Stimulated activated naive B cell treated with anti-CD40 and anti-IgM and Interleukin-4, amounts not matched to agents 10 μg/mL and 1 μg/mL and 100 μg/mL, for 72 hours (primary cell): ENCODE measurements at regions not wholly inside any gene's neighbourhood (a gene's known extent, or its start where the extent isn't known, plus 50 kb on each side); places are given as distances from the start of the nearest gene placed in this dataset.
"Not testable (repeated sequence)": the region's sequence is repeated elsewhere in the genome, so short reads cannot be mapped to it uniquely, and the experiment has no call there.

Experiments
- ATAC-seq, 2 donors: fragments of 150-1000 bp; cut with Tn5 transposase; replicated peaks; 2 replicates each; pipeline ENCODE4 v1.10.0; 2021; ENCODE audit warnings: moderate library complexity in 1 of 2
- DNase-seq: peaks from one replicate; pipeline ENCODE4 v3.0.0; 2021
- H3K27ac Mint-ChIP-seq: one replicate; pipeline ENCODE4 v1.8.0; 2022; ENCODE audit warnings: mild to moderate bottlenecking, mixed read lengths
- H3K27me3 Mint-ChIP-seq, 2 donors: one replicate each; pipeline ENCODE4 v1.8.0; 2022; ENCODE audit warnings: mixed read lengths in 2 of 2
- H3K36me3 Mint-ChIP-seq, 2 donors: one replicate each; pipeline ENCODE4 v1.8.0; 2022; ENCODE audit warnings: mixed read lengths in 2 of 2, mild to moderate bottlenecking in 1 of 2
- H3K4me1 Mint-ChIP-seq, 2 donors: one replicate each; pipeline ENCODE4 v1.8.0; 2022; ENCODE audit warnings: mixed read lengths in 2 of 2, mild to moderate bottlenecking in 1 of 2
- H3K4me3 Mint-ChIP-seq, 2 donors: one replicate each; pipeline ENCODE4 v1.8.0; 2022; ENCODE audit warnings: mild to moderate bottlenecking in 2 of 2, mixed read lengths in 2 of 2, moderate library complexity in 1 of 2
- H3K9me3 Mint-ChIP-seq, 2 donors: one replicate each; pipeline ENCODE4 v1.8.0; 2022; ENCODE audit warnings: mixed read lengths in 2 of 2, mild to moderate bottlenecking in 1 of 2

DNA sequence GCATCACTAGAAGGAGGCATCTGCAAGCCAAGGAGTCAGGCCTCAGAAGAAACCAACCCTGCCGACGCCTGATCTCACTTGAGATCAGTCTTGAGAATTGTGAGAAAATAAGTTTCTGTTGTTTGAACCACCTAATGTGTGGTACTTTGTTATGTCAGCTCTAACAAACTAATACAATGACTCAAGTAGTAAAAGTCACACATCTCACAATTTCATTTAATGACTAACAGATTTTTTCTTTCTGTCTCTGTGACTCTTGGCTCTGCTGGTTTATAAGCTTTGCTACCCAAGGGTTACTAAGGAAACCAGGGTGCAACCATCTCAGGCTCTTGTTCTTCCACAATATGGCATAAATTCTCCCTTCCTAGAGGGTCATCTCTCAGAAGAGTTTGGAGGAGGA lies 315.8 kb upstream of the GRAMD2B start:
- Mint-ChIP-seq H3K9me3 (peaks cover 5 to 7% of the 10 kb centered on the region in 2 donors), H3K27me3 (peaks cover 0 to 4% of the 10 kb centered on the region in 2 donors), H3K4me1 (no peaks in the 10 kb centered on the region), H3K4me3 (no peak overlapping the region), H3K27ac (no peak overlapping the region), H3K36me3 (no peaks in the 10 kb centered on the region)
- no peak for ATAC-seq
- DNase-seq = no peak

DNA sequence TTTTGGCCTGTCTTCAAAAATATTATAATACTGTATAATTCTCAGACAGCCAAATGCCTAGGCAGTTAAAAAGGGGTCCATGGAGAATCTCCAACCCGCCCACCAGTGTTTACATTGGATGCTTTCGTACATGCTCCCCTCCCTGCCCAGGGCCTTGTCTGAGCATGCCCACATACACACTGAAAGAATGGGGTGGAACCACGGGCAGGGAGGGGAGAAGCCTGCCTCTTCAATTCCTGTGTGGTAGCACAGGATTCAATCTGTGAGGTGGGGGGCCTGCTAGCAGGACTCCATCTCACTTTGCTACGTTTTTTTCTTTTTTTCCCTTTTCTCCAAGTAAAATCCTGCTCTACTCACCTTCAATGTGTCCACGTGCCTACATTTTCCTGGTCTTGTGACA lies 314.7 kb upstream of the GRAMD2B start:
- Mint-ChIP-seq H3K4me1 (no peaks in the 10 kb centered on the region), H3K27me3 (peaks cover 0 to 4% of the 10 kb centered on the region in 2 donors), H3K27ac (no peak overlapping the region), H3K36me3 (no peaks in the 10 kb centered on the region), H3K4me3 (no peak overlapping the region), H3K9me3 (peaks cover 8% of the 10 kb centered on the region in 2 donors)
- ATAC-seq (no peak), DNase-seq (no peak)

- Mint-ChIP-seq H3K4me3 (no peak overlapping the region), H3K4me1 (no peaks in the 10 kb centered on the region), H3K27me3 (peaks cover 0 to 6% of the 10 kb centered on the region in 2 donors), H3K9me3 (peaks cover 8 to 10% of the 10 kb centered on the region in 2 donors), H3K36me3 (no peaks in the 10 kb centered on the region), H3K27ac (no peak overlapping the region)
- DNase-seq = no peak
- ATAC-seq = no peak
Observed at GRCh38 chr5:126115059-126115629, 308.1 kb upstream of the GRAMD2B start.

- H3K27me3 Mint-ChIP-seq = peaks cover 0 to 6% of the 10 kb centered on the region in 2 donors
- no peak overlapping the region for H3K27ac Mint-ChIP-seq
- no peak for DNase-seq
- no peaks in the 10 kb centered on the region for H3K4me1 Mint-ChIP-seq
- no peaks in the 10 kb centered on the region for H3K36me3 Mint-ChIP-seq
- peaks cover 4 to 8% of the 10 kb centered on the region in 2 donors for H3K9me3 Mint-ChIP-seq
- H3K4me3 Mint-ChIP-seq = no peak overlapping the region
- no peak for ATAC-seq
Observed at GRCh38 chr5:126117044-126117443, 306.2 kb upstream of the GRAMD2B start.

GRCh38 chr5:126119887-126120442 lies 303.2 kb upstream of the GRAMD2B start:
- Mint-ChIP-seq H3K27ac (no peak overlapping the region), H3K4me1 (no peaks in the 10 kb centered on the region), H3K9me3 (no peaks in the 10 kb centered on the region), H3K4me3 (no peak overlapping the region), H3K36me3 (no peaks in the 10 kb centered on the region), H3K27me3 (peaks cover 5 to 13% of the 10 kb centered on the region in 2 donors)
- ATAC-seq (no peak), DNase-seq (no peak)

DNA sequence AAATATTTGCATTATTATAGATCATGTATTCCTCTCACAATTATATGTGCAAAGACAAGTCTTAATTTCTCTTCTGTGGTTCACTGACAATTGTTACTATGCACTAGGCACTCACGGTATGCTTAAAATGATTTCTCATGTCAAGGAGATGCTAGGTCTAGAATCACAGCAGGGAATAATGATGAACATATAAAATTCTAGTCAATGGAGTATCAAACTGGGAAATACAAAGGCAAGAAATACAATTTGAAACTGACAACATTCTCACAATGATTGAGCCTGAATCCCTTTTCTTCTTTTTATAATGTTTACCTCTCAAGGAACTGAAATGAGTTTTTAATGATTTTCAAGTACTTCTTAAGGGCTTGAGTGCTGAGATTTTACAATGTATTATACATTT lies 302.3 kb upstream of the GRAMD2B start:
- H3K27ac Mint-ChIP-seq = no peak overlapping the region
- no peak overlapping the region for H3K4me3 Mint-ChIP-seq
- ATAC-seq = no peak
- peaks cover 5 to 13% of the 10 kb centered on the region in 2 donors for H3K27me3 Mint-ChIP-seq
- no peaks in the 10 kb centered on the region for H3K9me3 Mint-ChIP-seq
- no peaks in the 10 kb centered on the region for H3K36me3 Mint-ChIP-seq
- no peak for DNase-seq
- no peaks in the 10 kb centered on the region for H3K4me1 Mint-ChIP-seq

GRCh38 chr5:126122942-126123341 lies 300.3 kb upstream of the GRAMD2B start:
- H3K27me3 Mint-ChIP-seq = peaks cover 5 to 18% of the 10 kb centered on the region in 2 donors
- no peaks in the 10 kb centered on the region for H3K36me3 Mint-ChIP-seq
- H3K4me1 Mint-ChIP-seq = no peaks in the 10 kb centered on the region
- H3K4me3 Mint-ChIP-seq = no peak overlapping the region
- DNase-seq (no peak), ATAC-seq (no peak)
- H3K9me3 Mint-ChIP-seq = peaks cover 0 to 1% of the 10 kb centered on the region in 2 donors
- H3K27ac Mint-ChIP-seq = no peak overlapping the region

- no peak overlapping the region for H3K4me3 Mint-ChIP-seq
- no peak overlapping the region for H3K27ac Mint-ChIP-seq
- no peaks in the 10 kb centered on the region for H3K4me1 Mint-ChIP-seq
- DNase-seq (no peak), ATAC-seq (no peak)
- peaks cover 5 to 27% of the 10 kb centered on the region in 2 donors for H3K27me3 Mint-ChIP-seq
- H3K36me3 Mint-ChIP-seq = no peaks in the 10 kb centered on the region
- H3K9me3 Mint-ChIP-seq = peaks cover 1 to 4% of the 10 kb centered on the region in 2 donors
Observed at GRCh38 chr5:126124706-126125345, 298.4 kb upstream of the GRAMD2B start.

- H3K4me1 Mint-ChIP-seq = no peaks in the 10 kb centered on the region
- no peak overlapping the region for H3K4me3 Mint-ChIP-seq
- peaks cover 1 to 4% of the 10 kb centered on the region in 2 donors for H3K9me3 Mint-ChIP-seq
- H3K36me3 Mint-ChIP-seq = no peaks in the 10 kb centered on the region
- no peak for DNase-seq
- H3K27me3 Mint-ChIP-seq = peaks cover 5 to 27% of the 10 kb centered on the region in 2 donors
- no peak overlapping the region for H3K27ac Mint-ChIP-seq
- no peak for ATAC-seq
Observed at GRCh38 chr5:126125407-126125806, 297.8 kb upstream of the GRAMD2B start.

- H3K27me3 Mint-ChIP-seq = peaks cover 5 to 27% of the 10 kb centered on the region in 2 donors
- H3K4me3 Mint-ChIP-seq = no peak overlapping the region
- peaks cover 4 to 6% of the 10 kb centered on the region in 2 donors for H3K9me3 Mint-ChIP-seq
- H3K4me1 Mint-ChIP-seq = no peaks in the 10 kb centered on the region
- DNase-seq (no peak), ATAC-seq (no peak)
- H3K27ac Mint-ChIP-seq = no peak overlapping the region
- H3K36me3 Mint-ChIP-seq = no peaks in the 10 kb centered on the region
Observed at GRCh38 chr5:126126574-126126973, 296.6 kb upstream of the GRAMD2B start.

- not testable (repeated sequence) for H3K9me3 Mint-ChIP-seq, ATAC-seq, H3K36me3 Mint-ChIP-seq, H3K27ac Mint-ChIP-seq, H3K4me3 Mint-ChIP-seq, H3K4me1 Mint-ChIP-seq, DNase-seq
- H3K27me3 Mint-ChIP-seq = peaks cover 5 to 27% of the 10 kb centered on the region in 2 donors
Observed at GRCh38 chr5:126127371-126127770, 295.8 kb upstream of the GRAMD2B start.

GRCh38 chr5:126129431-126129830 lies 293.8 kb upstream of the GRAMD2B start:
- H3K4me1 Mint-ChIP-seq = no peaks in the 10 kb centered on the region
- no peak for ATAC-seq
- no peak overlapping the region for H3K4me3 Mint-ChIP-seq
- no peak overlapping the region for H3K27ac Mint-ChIP-seq
- H3K27me3 Mint-ChIP-seq = peaks cover 0 to 20% of the 10 kb centered on the region in 2 donors
- H3K36me3 Mint-ChIP-seq = no peaks in the 10 kb centered on the region
- DNase-seq = no peak
- H3K9me3 Mint-ChIP-seq = peaks cover 4 to 6% of the 10 kb centered on the region in 2 donors

- Mint-ChIP-seq H3K9me3 (peaks cover 4 to 6% of the 10 kb centered on the region in 2 donors), H3K4me1 (no peaks in the 10 kb centered on the region), H3K36me3 (no peaks in the 10 kb centered on the region), H3K27ac (no peak overlapping the region), H3K4me3 (no peak overlapping the region), H3K27me3 (peaks cover 0 to 17% of the 10 kb centered on the region in 2 donors)
- DNase-seq (no peak), ATAC-seq (no peak)
Observed at GRCh38 chr5:126133424-126133823, 289.8 kb upstream of the GRAMD2B start.

- H3K4me1 Mint-ChIP-seq = no peaks in the 10 kb centered on the region
- H3K27ac Mint-ChIP-seq = no peak overlapping the region
- H3K27me3 Mint-ChIP-seq = peaks cover 0 to 6% of the 10 kb centered on the region in 2 donors
- ATAC-seq (no peak), DNase-seq (no peak)
- no peaks in the 10 kb centered on the region for H3K36me3 Mint-ChIP-seq
- H3K4me3 Mint-ChIP-seq = no peak overlapping the region
- peaks cover 0 to 2% of the 10 kb centered on the region in 2 donors for H3K9me3 Mint-ChIP-seq
Observed at GRCh38 chr5:126137891-126138280, 285.3 kb upstream of the GRAMD2B start.

DNA sequence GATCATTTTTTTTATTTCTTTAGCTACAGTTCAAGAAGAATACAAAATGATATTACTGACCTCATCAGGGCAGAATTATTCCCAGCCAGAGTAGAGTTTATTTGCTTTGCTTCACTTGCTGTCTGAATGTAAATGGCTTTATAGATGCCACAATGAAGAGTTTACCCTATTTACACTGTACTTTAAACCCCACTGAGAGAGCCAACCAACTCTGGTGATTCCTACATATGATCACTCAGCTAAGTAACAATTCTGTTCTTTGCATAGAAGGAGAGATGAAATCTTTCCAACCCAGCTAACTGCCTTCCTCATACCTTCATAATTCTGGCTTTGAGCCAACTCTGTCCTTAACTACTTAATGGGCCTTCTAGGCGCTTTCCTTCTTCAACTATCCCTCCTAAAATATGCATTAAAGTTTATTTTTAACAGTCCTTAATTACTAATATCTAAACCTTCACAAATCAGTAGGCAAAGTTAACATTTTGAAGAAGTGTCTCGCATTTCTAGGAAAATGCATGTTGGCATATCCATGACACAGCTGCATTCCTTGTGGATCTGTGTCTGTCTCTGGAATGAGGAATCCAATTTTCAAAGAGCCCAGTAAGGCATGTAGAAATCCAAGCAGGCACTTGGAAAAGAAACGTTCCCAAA lies 284.8 kb upstream of the GRAMD2B start:
- no peak overlapping the region for H3K27ac Mint-ChIP-seq
- H3K4me1 Mint-ChIP-seq = no peaks in the 10 kb centered on the region
- H3K27me3 Mint-ChIP-seq = peaks cover 0 to 6% of the 10 kb centered on the region in 2 donors
- DNase-seq (no peak), ATAC-seq (no peak)
- no peak overlapping the region for H3K4me3 Mint-ChIP-seq
- H3K36me3 Mint-ChIP-seq = no peaks in the 10 kb centered on the region
- H3K9me3 Mint-ChIP-seq = peaks cover 0 to 2% of the 10 kb centered on the region in 2 donors
